ENCODE measurements at regions not wholly inside any gene's neighbourhood (a gene's known extent, or its start where the extent isn't known, plus 50 kb on each side); places are given as distances from the start of the nearest gene placed in this dataset.

DNA sequence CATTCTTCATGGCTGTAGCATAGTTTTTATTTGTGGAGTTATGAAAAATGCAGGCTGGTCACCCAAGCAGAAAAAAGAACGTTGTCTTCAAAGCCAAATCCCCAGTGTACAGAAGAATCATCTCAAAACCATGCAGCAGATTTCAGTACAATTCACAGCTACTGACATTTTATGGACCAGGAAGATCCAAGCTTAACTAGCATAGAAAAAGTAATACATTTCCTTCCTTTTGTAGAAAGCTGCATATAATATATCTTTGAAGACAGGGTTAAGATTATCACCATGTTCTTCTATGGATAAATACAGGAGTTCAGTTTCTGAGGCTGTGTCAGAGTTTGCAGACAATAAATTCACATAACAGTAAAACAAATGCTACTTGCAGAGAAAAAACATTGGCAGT lies 1054.8 kb upstream of the C9orf72 start:
- TF ChIP-seq EZH2 (IDR thresholded peaks at IDR 0.05) = no peak
- TF ChIP-seq CTCF (IDR thresholded peaks at IDR 0.05) = no peak
- no peak for TF ChIP-seq EZH2phosphoT487 (IDR thresholded peaks at IDR 0.05)

All from neural progenitor cell (in vitro differentiated cells).